ENCODE measurements at regions not wholly inside any gene's neighbourhood (a gene's known extent, or its start where the extent isn't known, plus 50 kb on each side); places are given as distances from the start of the nearest gene placed in this dataset.

DNA sequence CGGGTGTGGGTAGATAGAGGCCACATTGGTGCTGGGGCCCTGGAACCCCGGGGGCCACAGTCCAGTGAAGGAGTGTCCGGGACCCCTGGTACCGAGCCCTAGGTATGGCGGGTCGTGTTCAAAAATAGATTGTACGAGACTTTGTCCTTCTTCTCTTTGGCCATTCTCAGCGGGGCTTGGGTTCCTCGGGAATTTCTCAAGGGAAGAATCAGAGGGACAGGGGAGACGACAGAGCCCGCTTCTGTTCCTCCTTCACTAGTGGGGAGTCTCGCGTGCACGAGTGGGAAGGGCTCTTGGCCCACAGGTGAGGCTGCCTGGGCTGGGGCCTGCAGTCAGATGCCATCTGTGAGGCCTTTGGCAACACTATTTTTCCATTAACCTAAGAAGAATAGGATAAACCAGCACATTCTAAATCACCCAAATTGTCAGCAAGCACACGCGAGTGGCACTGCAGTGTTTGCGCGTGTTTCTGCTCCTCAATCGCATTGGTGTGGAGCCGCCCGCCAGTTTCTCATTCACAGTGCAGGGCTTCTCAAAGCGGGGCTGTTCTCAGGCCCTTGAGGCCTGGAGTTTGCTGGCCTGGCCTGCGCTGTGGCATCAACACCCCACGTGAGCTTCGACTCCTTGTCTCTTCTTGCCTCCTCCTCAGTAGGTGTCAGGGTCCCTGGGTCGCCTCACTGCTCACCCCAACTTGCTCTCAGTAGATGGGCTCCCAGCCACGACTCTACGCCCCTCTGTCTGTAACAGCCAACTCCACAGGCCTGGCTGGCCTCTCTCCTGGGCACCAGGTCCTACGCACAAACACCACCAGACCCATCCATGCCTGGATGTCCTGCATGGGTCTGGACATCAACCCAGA lies 187.6 kb upstream of the SHH start:
- TF ChIP-seq, protein P1, sequence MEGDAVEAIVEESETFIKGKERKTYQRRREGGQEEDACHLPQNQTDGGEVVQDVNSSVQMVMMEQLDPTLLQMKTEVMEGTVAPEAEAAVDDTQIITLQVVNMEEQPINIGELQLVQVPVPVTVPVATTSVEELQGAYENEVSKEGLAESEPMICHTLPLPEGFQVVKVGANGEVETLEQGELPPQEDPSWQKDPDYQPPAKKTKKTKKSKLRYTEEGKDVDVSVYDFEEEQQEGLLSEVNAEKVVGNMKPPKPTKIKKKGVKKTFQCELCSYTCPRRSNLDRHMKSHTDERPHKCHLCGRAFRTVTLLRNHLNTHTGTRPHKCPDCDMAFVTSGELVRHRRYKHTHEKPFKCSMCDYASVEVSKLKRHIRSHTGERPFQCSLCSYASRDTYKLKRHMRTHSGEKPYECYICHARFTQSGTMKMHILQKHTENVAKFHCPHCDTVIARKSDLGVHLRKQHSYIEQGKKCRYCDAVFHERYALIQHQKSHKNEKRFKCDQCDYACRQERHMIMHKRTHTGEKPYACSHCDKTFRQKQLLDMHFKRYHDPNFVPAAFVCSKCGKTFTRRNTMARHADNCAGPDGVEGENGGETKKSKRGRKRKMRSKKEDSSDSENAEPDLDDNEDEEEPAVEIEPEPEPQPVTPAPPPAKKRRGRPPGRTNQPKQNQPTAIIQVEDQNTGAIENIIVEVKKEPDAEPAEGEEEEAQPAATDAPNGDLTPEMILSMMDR (IDR thresholded peaks at IDR 0.05), result no peak
- no peak for TF ChIP-seq POLR2A (IDR thresholded peaks at IDR 0.05)
- no peak for TF ChIP-seq POLR2AphosphoS5 (IDR thresholded peaks at IDR 0.05)

Data from breast epithelium (tissue), 3 donors.